Skeletal muscle cell (primary cell): ENCODE measurements at regions not wholly inside any gene's neighbourhood (a gene's known extent, or its start where the extent isn't known, plus 50 kb on each side); places are given as distances from the start of the nearest gene placed in this dataset.
"Not testable (repeated sequence)": the region's sequence is repeated elsewhere in the genome, so short reads cannot be mapped to it uniquely, and the experiment has no call there.

Experiments used
- DNase-seq: peaks from one replicate; pipeline ENCODE4 v3.0.0-alpha.2; 2010; ENCODE audit warnings: low read depth
- H3K4me3 ChIP-seq: 2 replicates; pipeline ENCODE4 v1.5.1; 2011; ENCODE audit warnings: low read depth, mild to moderate bottlenecking, control low read depth, low read length, moderate library complexity

DNA sequence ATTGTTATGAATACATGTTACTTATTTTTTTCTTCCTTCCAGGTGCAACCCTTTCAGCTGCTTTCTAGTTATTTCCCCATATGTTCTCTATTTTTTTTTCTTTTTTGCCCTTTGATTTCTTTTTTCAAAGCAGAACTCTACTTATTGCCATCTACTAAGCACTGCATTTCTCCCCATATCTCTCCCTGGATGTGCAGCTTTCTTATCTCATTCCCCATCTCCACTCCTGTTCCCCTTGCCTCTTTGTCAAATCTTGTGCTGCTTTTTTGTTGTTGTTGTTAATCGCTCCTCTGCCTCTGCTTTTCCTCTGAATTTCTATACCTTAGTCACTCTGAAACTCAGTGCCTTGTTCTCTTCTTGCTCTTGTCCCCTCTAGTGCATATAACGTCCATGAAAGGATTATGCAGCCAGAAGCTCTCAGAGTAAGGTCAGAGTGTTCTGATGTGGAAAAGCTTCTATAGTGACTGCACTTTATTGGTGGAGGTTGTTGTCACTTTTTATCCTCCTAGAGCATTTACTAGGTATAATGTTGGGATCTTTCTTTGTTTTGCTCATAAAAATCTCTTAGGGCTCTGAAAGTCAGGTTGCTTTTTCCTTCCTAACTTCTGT lies 51.1 kb upstream of the JADE1 start:
- H3K4me3 ChIP-seq = no peak overlapping the region
- no peak for DNase-seq

DNA sequence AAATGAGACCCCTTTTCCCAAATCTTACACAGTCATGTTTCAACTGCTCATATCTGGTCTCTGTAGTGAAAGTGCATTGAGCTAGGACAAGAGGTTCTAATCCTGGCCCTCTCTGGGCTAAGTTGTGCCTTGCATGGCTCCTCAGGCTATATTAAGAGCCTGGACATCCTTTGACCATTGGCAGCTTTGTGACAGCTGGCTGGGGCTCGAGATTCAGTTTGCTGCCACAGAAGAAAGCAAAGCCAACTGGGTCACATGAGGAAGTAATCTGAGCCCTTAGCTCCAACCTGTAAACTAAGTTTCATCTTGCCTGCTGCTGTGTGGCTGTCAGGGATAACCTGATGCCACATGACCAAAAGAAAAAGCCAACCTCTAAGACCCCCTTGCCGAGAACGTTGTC lies 51.8 kb upstream of the JADE1 start:
- H3K4me3 ChIP-seq = no peak overlapping the region
- no peak for DNase-seq

DNA sequence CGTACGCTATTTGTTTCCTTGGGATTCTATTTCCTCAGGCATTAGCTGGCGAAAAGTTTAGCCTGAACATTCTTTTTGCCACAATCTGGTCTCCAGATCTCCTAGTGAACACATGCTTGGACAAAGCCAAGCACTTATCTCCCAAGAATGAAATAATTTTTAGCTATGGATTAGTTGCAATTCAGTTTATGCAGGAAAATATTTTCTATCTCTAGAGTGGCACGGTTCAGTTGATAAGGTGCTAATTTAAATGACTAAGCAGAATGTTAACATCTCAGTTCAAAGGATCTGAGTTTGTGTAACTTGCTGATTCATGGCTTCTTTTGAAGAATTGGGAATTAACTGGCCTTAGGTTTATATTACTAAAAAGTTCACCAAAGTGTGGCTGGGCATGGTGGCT lies 58.1 kb upstream of the JADE1 start:
- no peak for DNase-seq

DNA sequence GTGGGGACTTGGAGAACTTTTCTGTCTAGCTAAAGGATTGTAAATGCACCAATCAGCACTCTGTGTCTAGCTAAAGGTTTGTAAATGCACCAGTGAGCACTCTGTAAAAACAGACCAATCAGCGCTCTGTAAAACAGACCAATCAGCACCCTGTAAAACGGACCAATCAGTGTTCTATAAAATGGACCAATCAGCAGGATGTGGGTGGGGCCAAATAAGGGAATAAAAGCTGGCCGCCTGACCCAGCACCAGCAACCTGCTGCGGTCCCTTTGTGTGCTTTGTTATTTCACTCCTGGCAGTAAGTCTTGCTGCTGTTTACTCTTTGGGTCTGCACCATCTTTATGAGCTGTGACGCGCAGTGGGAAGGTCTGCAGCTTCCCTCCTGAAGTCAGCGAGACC lies 67.8 kb upstream of the JADE1 start:
- not testable (repeated sequence) for H3K4me3 ChIP-seq, DNase-seq

More for the DNA sequence above, 58.1 kb upstream of the JADE1 start:
- H3K4me3 ChIP-seq = no peak overlapping the region

DNA sequence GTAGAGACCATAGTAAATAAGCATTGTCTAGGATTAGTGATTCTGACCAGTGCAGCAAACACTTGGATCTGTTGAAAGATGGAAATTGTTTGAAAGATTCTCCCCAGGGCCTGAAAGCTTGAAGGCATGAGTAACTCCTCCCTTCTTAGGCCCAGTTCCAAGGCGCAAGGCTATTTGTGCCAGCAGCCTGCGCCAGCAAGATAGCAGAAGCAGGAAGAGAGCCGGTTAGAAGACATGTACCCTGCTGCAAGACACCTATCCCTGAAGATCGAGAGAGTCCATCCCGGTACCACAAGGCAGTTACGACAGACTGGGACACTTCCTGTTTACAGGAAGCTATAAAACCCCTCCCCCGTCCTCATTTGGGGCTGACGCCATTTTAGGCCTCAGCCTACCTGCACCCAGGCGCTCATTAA lies 72.4 kb upstream of the JADE1 start:
- DNase-seq = no peak
- no peak overlapping the region for H3K4me3 ChIP-seq

DNA sequence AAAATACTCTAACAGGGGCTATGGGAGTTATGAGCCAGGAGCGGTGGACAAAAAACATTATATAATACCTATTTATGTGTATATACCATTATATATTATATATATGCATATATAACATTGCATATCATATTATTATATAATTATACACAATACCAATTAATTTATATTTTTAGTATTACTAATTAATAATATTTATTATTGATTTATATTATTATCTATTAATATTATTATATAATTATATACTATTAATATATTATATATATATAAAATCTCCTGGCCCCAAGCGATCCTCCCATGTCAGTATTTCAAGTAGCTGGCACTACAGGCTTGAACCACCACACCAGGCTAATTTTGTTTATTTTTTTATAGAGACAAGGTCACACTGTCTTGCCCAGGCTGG lies 73.8 kb upstream of the JADE1 start:
- H3K4me3 ChIP-seq = no peak overlapping the region
- DNase-seq = no peak

DNA sequence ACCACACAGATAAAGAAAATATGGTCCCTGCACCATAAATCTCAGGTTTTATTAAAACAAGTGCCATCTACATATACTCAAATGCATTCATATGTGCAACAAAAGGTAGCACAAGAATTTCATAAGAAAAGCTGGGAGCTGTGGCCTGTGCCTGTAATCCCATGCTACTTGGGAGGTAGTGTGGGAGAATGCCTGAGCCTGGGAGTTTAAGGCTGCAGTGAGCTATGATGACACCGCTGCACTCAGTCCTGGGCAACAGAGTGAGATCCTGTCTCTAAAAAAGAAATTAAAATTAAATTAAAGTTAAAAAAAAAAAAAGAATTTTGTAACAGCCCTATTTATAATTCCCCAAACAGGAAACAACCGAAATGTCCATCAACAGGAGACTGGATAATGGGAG lies 81.3 kb upstream of the JADE1 start:
- no peak for DNase-seq
- no peak overlapping the region for H3K4me3 ChIP-seq

DNA sequence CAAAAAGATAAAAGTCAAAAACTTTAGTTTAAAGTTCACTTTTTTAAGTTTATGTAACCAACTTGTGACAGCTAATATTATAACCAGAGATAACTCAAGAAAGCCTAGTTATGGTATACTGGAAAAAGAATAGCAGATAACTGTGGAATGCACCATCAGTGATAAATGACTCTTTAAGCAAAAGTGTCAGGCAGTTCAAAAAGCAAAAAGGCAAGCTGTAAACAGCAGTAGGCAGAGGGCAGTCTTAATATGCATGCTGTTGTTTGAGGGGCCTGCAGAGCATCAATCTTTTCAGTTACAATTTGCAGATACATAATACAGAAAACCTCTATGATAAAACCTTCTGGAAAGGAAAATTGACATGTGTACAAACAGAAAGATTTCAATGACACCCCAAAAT lies 81.8 kb upstream of the JADE1 start:
- no peak overlapping the region for H3K4me3 ChIP-seq
- no peak for DNase-seq

DNA sequence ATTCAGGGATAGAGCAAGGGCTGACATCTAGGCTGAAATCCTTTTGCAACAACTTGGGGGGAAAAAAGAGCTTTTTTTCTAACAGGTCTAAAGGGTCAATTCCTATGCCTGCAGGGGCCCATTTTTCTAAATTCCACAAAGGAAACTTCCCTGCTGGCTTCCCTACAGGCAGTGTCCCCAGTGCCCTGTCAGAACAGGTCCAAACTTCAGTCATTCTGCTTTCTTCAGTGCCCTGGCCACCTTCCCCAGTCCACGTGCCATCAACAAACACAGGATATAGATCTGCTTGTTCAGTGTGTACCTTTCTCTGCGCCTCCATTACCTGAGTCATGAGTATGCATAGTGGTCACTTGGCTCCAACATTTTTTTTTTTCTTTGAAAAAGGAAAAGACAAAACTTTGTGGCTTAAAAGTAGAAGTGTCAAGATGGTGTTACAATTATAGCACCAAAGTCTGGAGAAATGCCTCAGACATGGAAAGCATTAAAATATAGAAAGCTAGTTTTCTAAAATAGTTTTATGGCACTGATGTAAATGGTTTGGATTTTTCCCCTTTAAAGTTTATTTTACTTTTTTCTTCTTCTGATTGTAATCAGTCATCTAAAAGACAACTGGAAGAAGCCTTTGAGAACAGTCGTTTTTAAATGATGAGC lies 84.0 kb upstream of the JADE1 start:
- H3K4me3 ChIP-seq = no peak overlapping the region
- no peak for DNase-seq

DNA sequence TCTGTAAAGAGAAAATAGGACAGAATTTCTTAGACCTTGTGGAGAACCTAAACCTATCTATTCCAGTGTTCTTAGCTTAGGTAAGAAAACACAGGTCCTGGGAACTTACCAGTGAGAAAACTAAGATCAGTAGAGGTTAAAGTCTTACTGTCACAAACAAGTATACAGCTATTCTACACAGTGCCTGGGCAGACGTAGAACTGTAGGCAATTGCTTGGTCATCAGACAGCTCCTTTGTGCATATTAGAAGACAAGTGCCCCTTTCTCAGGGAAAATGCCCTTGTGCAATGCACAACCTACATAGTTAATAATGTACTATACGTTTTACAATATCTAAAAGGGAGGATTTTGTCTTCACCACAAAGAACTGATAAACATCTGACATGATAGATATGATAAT lies 86.6 kb upstream of the JADE1 start:
- DNase-seq = no peak
- no peak overlapping the region for H3K4me3 ChIP-seq

DNA sequence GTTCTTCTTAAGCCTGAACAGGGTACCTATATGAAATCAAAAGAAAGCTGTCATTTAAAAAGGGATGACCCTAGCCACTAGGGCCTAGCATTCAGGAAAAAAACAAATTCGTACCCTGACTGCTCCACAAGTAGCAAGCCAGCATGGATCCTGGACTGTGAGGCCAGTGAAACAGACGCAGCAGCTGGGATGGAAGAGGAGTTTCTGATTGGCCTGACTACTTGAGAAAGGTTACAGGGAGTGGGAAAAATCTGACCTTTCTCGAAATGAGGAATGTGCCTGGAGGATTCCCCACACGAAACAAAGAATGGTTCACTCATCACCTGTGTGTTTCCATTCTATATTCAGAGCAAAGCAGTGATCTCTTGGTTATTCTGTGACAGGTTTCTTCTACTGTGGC lies 87.6 kb upstream of the JADE1 start:
- DNase-seq = no peak
- H3K4me3 ChIP-seq = no peak overlapping the region

DNA sequence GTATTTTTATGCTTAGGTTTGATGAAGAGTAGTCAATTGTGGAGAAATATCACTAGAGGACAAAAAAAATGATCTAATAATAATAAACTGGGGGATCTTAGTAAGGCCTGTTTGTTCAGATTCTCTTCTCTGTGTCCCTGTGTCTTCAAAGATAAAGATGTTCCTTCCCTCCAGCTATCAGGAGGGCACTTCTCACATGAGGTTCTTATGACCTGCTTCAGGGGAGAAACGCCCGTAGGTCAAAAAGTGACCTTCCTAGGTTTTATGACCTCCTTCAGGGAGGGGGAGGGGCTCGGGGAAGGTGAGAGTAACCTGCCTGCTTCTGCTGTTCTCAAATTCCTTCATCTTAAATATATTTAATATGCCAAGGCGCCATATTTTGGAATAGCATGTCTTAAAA lies 89.2 kb upstream of the JADE1 start:
- no peak overlapping the region for H3K4me3 ChIP-seq
- DNase-seq = no peak

DNA sequence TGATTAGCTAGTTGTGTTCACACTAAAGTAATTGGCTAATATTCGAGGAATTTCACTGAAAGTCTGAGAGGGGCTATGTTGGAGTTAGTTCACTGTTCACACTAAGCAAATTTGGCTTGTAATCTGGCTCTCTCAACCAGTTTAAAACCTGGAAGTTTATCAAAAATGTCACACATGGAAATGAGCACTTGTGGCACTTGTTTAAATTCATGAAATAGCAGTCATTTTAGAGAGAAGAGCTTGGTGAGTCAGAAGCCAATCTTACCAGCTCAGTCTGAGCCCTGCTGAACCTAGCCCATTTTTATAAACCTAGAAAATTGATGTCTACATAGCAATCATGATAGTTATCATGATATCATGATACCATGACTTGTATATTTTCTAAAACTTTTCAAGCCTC lies 90.7 kb upstream of the JADE1 start:
- no peak overlapping the region for H3K4me3 ChIP-seq
- no peak for DNase-seq

DNA sequence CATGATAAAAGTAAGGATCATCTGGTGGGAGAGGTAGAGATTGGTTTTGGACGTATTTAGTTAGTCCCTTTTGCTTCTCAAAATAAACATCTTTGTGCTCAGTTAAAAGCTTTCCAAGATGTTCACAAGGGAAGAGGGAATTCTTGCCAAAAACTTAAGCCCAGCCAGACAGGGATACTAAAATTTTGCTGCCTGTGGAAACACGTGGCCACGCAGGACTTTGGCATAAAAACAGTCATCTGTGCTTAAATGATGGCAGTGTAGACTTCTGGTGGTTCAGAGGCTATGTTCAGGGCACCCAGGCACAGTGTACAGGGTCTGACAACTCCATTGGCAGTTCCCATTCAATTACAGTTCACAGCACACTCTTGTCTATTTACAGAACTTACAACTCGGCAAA lies 93.2 kb upstream of the JADE1 start:
- no peak overlapping the region for H3K4me3 ChIP-seq
- no peak for DNase-seq

DNA sequence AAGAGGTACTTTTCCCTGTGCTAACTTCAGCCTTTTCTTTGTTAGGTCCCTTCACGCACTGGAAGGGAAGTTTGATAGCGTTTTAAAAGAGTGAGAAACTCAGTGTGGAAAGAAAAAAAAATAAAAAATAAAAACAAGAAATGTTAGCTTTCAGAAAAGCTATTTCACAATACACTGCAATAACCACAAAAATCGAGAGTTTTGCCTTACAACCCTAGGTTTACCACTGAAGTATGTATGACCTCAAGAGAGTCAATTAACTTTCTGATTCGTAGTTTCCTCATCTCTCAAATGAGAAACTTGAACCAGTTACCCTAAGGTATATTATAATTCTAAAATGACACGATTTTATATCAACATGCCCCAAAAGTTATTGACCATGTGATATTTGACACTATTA lies 93.9 kb upstream of the JADE1 start:
- H3K4me3 ChIP-seq = no peak overlapping the region
- DNase-seq = peak; percentile 45

DNA sequence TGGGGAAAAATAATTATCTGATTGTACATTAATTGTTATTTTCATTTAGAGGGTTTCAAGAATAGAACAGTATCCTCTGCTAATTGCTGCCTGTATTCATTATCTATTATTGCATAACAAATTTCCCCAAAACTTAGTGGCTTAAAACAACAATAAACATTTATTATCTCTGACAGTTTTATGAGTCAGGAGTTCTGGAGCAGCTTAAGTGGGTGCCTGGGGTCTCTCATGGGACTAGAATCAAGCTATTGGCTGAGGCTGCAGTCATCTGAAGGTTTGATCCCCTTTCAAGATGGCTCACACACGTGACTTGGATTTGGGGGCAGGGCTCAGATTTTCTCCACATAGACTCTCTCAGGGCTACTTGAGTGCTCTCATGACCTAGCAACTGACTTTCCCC lies 98.1 kb upstream of the JADE1 start:
- DNase-seq = no peak
- H3K4me3 ChIP-seq = no peak overlapping the region

DNA sequence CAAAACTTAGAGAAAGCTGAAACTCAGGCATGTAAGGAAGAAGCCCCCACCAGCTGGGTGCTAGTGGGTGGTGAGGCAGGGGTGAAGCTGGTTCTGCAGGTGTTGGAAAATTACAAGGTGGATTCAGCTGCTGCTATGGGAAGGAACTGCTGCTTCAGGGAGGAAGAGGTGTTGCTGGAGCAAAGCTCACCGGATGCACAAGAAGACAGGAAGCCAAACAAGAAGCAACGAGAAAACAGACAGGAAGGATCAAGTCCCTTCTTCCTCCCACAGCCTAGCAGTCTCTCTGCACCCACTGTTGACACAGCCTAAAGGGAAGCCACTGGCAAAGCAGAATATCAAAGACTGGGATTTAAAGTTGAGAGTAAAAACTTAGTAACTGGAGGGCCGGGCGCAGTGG lies 100.2 kb upstream of the JADE1 start:
- no peak for DNase-seq
- no peak overlapping the region for H3K4me3 ChIP-seq

DNA sequence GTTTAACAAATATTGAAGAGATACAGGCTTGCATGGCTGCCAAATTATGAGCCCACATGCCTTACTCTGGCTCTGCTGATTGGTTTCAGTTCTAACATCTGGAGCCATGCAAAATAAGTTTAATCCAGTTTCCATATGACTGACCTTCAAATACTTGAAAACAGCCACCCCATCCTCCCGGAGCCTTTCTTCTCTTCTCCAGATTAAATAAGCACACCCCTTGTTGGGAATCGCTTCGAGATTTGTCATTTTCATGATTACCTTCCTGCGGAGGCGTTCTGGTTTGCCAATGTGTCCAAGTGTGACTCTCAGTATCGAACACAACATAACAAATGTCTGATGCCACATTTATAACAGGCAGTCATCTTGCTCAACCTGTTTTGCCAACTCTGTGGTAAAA lies 101.6 kb upstream of the JADE1 start:
- no peak for DNase-seq
- no peak overlapping the region for H3K4me3 ChIP-seq

DNA sequence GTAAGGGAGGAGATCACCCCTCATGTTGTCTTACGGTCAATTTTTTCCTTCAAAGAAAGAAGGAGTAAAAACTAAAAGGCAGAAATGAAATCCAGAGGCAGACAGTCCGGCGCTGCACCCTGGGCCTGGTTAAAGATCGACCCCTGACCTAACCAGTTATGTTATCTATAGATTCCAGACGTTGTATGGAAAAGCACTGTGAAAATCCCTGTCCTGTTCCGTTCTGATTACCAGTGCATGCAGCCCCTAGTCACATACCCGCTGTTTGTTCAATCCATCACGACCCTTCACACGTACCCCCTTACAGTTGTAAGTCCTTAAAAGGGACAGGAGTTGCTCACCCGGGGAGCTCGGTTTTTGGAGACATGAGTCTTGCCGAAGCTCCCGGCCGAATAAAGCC lies 105.6 kb upstream of the JADE1 start:
- no peak overlapping the region for H3K4me3 ChIP-seq
- no peak for DNase-seq

DNA sequence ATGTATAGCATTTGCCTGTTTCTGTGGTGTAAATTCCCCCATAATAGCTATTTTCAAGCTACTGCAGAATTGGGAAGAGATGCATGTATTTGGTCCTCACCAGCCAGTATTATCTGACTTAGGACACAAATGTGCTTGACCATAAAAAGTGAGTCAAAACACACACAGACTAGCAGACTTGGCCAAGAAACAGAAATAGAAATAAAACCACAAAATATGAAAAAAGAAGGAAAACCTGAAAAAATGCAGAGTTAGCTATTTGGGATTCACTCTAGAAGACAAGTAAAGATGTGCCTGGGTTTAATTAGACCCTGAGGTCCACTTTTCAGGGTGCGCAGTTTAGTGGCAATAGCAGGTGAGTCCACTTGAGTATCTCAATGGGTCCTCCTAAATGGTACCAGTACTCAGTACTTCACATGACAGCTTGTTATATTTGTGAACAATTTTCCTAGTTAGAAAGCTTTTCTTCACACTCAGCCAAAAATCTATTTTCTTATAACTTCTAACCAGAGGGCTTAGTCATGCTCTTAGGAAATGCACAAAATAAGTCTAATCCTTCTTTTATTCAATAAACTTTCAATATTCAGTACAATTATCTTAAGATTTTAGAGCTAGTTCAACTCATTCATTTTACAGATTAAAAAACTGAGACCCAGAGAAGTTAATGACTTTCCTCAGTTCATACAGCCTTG lies 108.7 kb upstream of the JADE1 start:
- DNase-seq = no peak
- no peak overlapping the region for H3K4me3 ChIP-seq

DNA sequence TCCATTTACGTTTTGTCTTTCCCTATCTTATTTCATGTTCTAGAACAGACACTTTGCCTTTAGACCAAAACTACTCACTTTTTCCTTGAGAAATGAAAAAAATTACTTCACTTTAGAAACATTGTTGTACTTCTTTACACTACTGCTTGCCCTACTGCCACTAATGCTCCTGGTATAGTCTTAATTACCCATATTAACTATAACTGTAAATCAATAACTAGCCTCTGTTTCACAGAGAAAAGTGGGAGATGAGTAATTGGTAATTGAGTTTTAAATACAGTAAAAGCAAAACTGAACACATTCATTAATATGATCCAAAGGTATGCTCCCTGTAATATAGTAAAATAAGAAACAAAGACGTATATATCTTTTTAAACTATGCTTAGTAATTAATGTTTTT lies 111.1 kb upstream of the JADE1 start:
- no peak for DNase-seq
- no peak overlapping the region for H3K4me3 ChIP-seq
